ENCODE measurements at regions not wholly inside any gene's neighbourhood (a gene's known extent, or its start where the extent isn't known, plus 50 kb on each side); places are given as distances from the start of the nearest gene placed in this dataset.

GRCh38 chr9:93875330-93875729, 79.8 kb downstream of the BARX1 start:
- Mint-ChIP-seq H3K4me3 (no peak overlapping the region), H3K27me3 (peaks cover 4% of the 10 kb centered on the region), H3K36me3 (ENCODE audit: low read depth) (peaks cover 7% of the 10 kb centered on the region), H3K9me3 (peaks cover 22% of the 10 kb centered on the region), H3K27ac (no peak overlapping the region), H3K4me1 (ENCODE audit: low read depth) (no peaks in the 10 kb centered on the region)
- TF ChIP-seq CTCF (IDR thresholded peaks at IDR 0.05), result no peak
- DNase-seq (no peak), ATAC-seq (no peak)
- CTCF ChIA-PET, result no interaction called here
- POLR2A ChIA-PET, result no interaction called here
- intact Hi-C loops (cut with micrococcal nuclease), result no loop called here

GRCh38 chr9:93874242-93874641, 80.9 kb downstream of the BARX1 start:
- Mint-ChIP-seq H3K9me3 (peaks cover 22% of the 10 kb centered on the region), H3K4me3 (no peak overlapping the region), H3K36me3 (ENCODE audit: low read depth) (peaks cover 7% of the 10 kb centered on the region), H3K4me1 (ENCODE audit: low read depth) (no peaks in the 10 kb centered on the region), H3K27ac (no peak overlapping the region), H3K27me3 (peaks cover 4% of the 10 kb centered on the region)
- ATAC-seq (no peak), DNase-seq (no peak)
- ChIA-PET POLR2A (no interaction called here), CTCF (interaction anchor here (0.7 kb wide), 1 partner anchor 69 kb away, joined by 3 read pairs; no protein-coding TSS in a partner anchor)
- intact Hi-C loops (cut with micrococcal nuclease), result no loop called here
- TF ChIP-seq CTCF (IDR thresholded peaks at IDR 0.05), result no peak

- Mint-ChIP-seq H3K27ac (no peak overlapping the region), H3K9me3 (peaks cover 22% of the 10 kb centered on the region), H3K36me3 (ENCODE audit: low read depth) (peaks cover 7% of the 10 kb centered on the region), H3K4me1 (ENCODE audit: low read depth) (no peaks in the 10 kb centered on the region), H3K4me3 (no peak overlapping the region), H3K27me3 (peaks cover 6% of the 10 kb centered on the region)
- POLR2A ChIA-PET, result no interaction called here
- TF ChIP-seq CTCF (IDR thresholded peaks at IDR 0.05), result no peak
- ATAC-seq (no peak), DNase-seq (no peak)
- intact Hi-C loops (cut with micrococcal nuclease), result no loop called here
- CTCF ChIA-PET, result no interaction called here
These were observed 83.9 kb downstream of the BARX1 start for GRCh38 chr9:93871286-93871685.

DNA sequence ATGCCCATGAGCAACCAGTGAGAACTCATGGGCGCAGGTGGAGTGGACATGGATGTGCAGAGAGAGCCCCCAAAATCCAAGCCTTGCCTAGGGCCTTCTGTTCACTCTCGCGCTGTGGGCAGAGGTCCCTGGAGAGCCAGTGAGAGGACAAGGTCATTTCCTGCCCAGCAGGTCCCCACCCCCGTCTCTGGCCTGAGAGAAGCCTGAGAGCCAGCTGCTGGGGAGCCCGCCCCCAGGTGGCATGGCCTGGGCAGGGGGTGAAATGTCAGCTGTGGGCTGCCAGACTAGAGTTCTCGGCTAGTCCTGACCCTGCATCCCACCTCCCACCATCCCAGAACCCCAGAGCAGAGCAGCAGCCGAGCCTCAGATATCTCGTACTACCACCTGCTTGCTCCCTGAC, 85.3 kb downstream of the BARX1 start:
- H3K27ac Mint-ChIP-seq, result no peak overlapping the region
- ATAC-seq (no peak), DNase-seq (no peak)
- H3K36me3 Mint-ChIP-seq (ENCODE audit: low read depth), result peaks cover 3% of the 10 kb centered on the region
- H3K9me3 Mint-ChIP-seq, result peaks cover 16% of the 10 kb centered on the region
- H3K27me3 Mint-ChIP-seq, result peaks cover 9% of the 10 kb centered on the region
- intact Hi-C loops (cut with micrococcal nuclease), result no loop called here
- H3K4me1 Mint-ChIP-seq (ENCODE audit: low read depth), result no peaks in the 10 kb centered on the region
- H3K4me3 Mint-ChIP-seq, result no peak overlapping the region
- ChIA-PET POLR2A (no interaction called here), CTCF (no interaction called here)
- no peak for TF ChIP-seq CTCF (IDR thresholded peaks at IDR 0.05)

- no peaks in the 10 kb centered on the region for H3K4me1 Mint-ChIP-seq (ENCODE audit: low read depth)
- H3K4me3 Mint-ChIP-seq, result no peak overlapping the region
- H3K36me3 Mint-ChIP-seq (ENCODE audit: low read depth), result no peaks in the 10 kb centered on the region
- DNase-seq (no peak), ATAC-seq (no peak)
- TF ChIP-seq CTCF (IDR thresholded peaks at IDR 0.05), result no peak
- ChIA-PET POLR2A (no interaction called here), CTCF (no interaction called here)
- peaks cover 12% of the 10 kb centered on the region for H3K9me3 Mint-ChIP-seq
- H3K27ac Mint-ChIP-seq, result no peak overlapping the region
- peaks cover 13% of the 10 kb centered on the region for H3K27me3 Mint-ChIP-seq
- intact Hi-C loops (cut with micrococcal nuclease), result no loop called here
These were observed 86.1 kb downstream of the BARX1 start for GRCh38 chr9:93869088-93869487.
